WTC11 (cell line): ENCODE measurements at regions not wholly inside any gene's neighbourhood (a gene's known extent, or its start where the extent isn't known, plus 50 kb on each side); places are given as distances from the start of the nearest gene placed in this dataset.

Experiments
- ATAC-seq: fragments of 200-7000 bp; cut with Tn5 transposase; 2 replicates; pipeline ENCODE4 v1.10.0; 2021; ENCODE audit warnings: mild to moderate bottlenecking, moderate library complexity
- CTCF ChIA-PET: fragments of 300-600 bp; sonication (Branson Sonifier 250); formaldehyde crosslinking; loops from one replicate; lab custom pipeline; 2021; ENCODE audit warnings: antibody characterized with exemption; lab: Charles Lee
- POLR2A ChIA-PET: fragments of 350-600 bp; sonication (Branson Sonifier 250); formaldehyde crosslinking; loops from one replicate; lab custom pipeline; 2021; ENCODE audit warnings: antibody characterized with exemption; lab: Charles Lee
- DNase-seq: peaks from one replicate; pipeline ENCODE4 v3.0.0; 2021; ENCODE audit warnings: low spot score
- H3K27ac Mint-ChIP-seq: 2 replicates; pipeline ENCODE4 v1.8.0; 2021; ENCODE audit warnings: mixed read lengths
- H3K27me3 Mint-ChIP-seq: 2 replicates; pipeline ENCODE4 v1.8.0; 2021; ENCODE audit warnings: low read depth, mild to moderate bottlenecking, moderate library complexity, mixed read lengths
- H3K36me3 Mint-ChIP-seq: 2 replicates; pipeline ENCODE4 v1.8.0; 2021; ENCODE audit warnings: mixed read lengths
- H3K4me1 Mint-ChIP-seq: 2 replicates; pipeline ENCODE4 v1.8.0; 2022; ENCODE audit warnings: mixed read lengths
- H3K4me3 Mint-ChIP-seq: 2 replicates; pipeline ENCODE4 v1.8.0; 2021; ENCODE audit warnings: mild to moderate bottlenecking, moderate library complexity, mixed read lengths
- H3K9me3 Mint-ChIP-seq: 2 replicates; pipeline ENCODE4 v1.8.0; 2021; ENCODE audit warnings: mixed read lengths
- ARID4B ChIP-seq: sonication (generic); formaldehyde crosslinking; IDR thresholded peaks from 2 replicates; pipeline ENCODE4 v1.8.0; 2023; ENCODE audit warnings: missing genetic modification reagents, mild to moderate bottlenecking, borderline replicate concordance
- EMX1 ChIP-seq: fragments of 250-450 bp; sonication (Bioruptor Pico); IDR thresholded peaks from 2 replicates; pipeline ENCODE4 v1.8.0; 2021; ENCODE audit warnings: mild to moderate bottlenecking
- ESRRA ChIP-seq: sonication (generic); formaldehyde crosslinking; IDR thresholded peaks from 2 replicates; pipeline ENCODE4 v1.8.1; 2022; ENCODE audit warnings: mild to moderate bottlenecking, missing genetic modification reagents, borderline replicate concordance
- FOXJ3 ChIP-seq: sonication (generic); formaldehyde crosslinking; IDR thresholded peaks from 2 replicates; pipeline ENCODE4 v1.9.0; 2021; ENCODE audit warnings: missing genetic modification reagents, mild to moderate bottlenecking, borderline replicate concordance
- FOXP4 ChIP-seq: sonication (generic); formaldehyde crosslinking; IDR thresholded peaks from 2 replicates; pipeline ENCODE4 v1.8.0; 2022; ENCODE audit warnings: mild to moderate bottlenecking, missing genetic modification reagents
- JUN ChIP-seq: sonication (generic); formaldehyde crosslinking; IDR thresholded peaks from 2 replicates; pipeline ENCODE4 v1.8.0; 2023; ENCODE audit warnings: mild to moderate bottlenecking, missing genetic modification reagents
- MLX ChIP-seq: sonication (generic); formaldehyde crosslinking; IDR thresholded peaks from 2 replicates; pipeline ENCODE4 v1.8.1; 2023; ENCODE audit warnings: mild to moderate bottlenecking, missing genetic modification reagents, moderate library complexity
- MYBL2 ChIP-seq: sonication (generic); formaldehyde crosslinking; IDR thresholded peaks from 2 replicates; pipeline ENCODE4 v1.8.1; 2023; ENCODE audit warnings: mild to moderate bottlenecking, moderate library complexity, missing genetic modification reagents
- OVOL2 ChIP-seq: fragments of 250-450 bp; sonication (Bioruptor Pico); IDR thresholded peaks from 2 replicates; pipeline ENCODE4 v1.9.0; 2021; ENCODE audit warnings: mild to moderate bottlenecking, borderline replicate concordance
- PREB ChIP-seq: sonication (generic); formaldehyde crosslinking; IDR thresholded peaks from 2 replicates; pipeline ENCODE4 v1.8.1; 2022; ENCODE audit warnings: mild to moderate bottlenecking, missing genetic modification reagents, moderate library complexity, borderline replicate concordance
- RORB ChIP-seq: fragments of 250-450 bp; sonication (Bioruptor Pico); IDR thresholded peaks from 2 replicates; pipeline ENCODE4 v1.9.0; 2021; ENCODE audit warnings: mild to moderate bottlenecking
- SMAD3 ChIP-seq: sonication (generic); formaldehyde crosslinking; IDR thresholded peaks from 2 replicates; pipeline ENCODE4 v1.8.0; 2022; ENCODE audit warnings: missing genetic modification reagents, mild to moderate bottlenecking, borderline replicate concordance
- SOX15 ChIP-seq: fragments of 250-450 bp; sonication (Bioruptor Pico); IDR thresholded peaks from 2 replicates; pipeline ENCODE4 v1.9.0; 2021; ENCODE audit warnings: mild to moderate bottlenecking
- STAT6 ChIP-seq: sonication (generic); formaldehyde crosslinking; conservative IDR thresholded peaks from 2 replicates; pipeline ENCODE4 v1.8.1; 2023; ENCODE audit warnings: mild to moderate bottlenecking, low read depth, missing genetic modification reagents, moderate library complexity
- ZNF121 ChIP-seq: sonication (generic); formaldehyde crosslinking; IDR thresholded peaks from 2 replicates; pipeline ENCODE4 v1.8.0; 2023; ENCODE audit warnings: missing genetic modification reagents
- ZNF232 ChIP-seq: sonication (generic); formaldehyde crosslinking; IDR thresholded peaks from 2 replicates; pipeline ENCODE4 v1.8.0; 2022; ENCODE audit warnings: mild to moderate bottlenecking, missing genetic modification reagents
- ZNF317 ChIP-seq: sonication (generic); formaldehyde crosslinking; IDR thresholded peaks from 2 replicates; pipeline ENCODE4 v1.8.1; 2023; ENCODE audit warnings: low read depth, mild to moderate bottlenecking, moderate library complexity, missing genetic modification reagents, borderline replicate concordance
- ZNF396 ChIP-seq: fragments of 250-450 bp; sonication (Bioruptor Pico); IDR thresholded peaks from 2 replicates; pipeline ENCODE4 v1.8.0; 2021; ENCODE audit warnings: mild to moderate bottlenecking, moderate library complexity, borderline replicate concordance
- ZNF423 ChIP-seq: fragments of 250-450 bp; sonication (Bioruptor Pico); IDR thresholded peaks from 2 replicates; pipeline ENCODE4 v2.1.2; 2022; ENCODE audit warnings: mild to moderate bottlenecking, moderate library complexity
- ZNF512 ChIP-seq: sonication (generic); formaldehyde crosslinking; IDR thresholded peaks from 2 replicates; pipeline ENCODE4 v1.8.1; 2022; ENCODE audit warnings: missing genetic modification reagents, borderline replicate concordance

- no peak for TF ChIP-seq MYBL2 (CRISPR knock-in tag)
- TF ChIP-seq JUN (CRISPR knock-in tag), result no peak
- TF ChIP-seq RORB, result no peak
- TF ChIP-seq ZNF317 (CRISPR knock-in tag), result no peak
- no peak for TF ChIP-seq STAT6 (CRISPR knock-in tag)
- no peak for TF ChIP-seq MLX
- TF ChIP-seq SOX15, result no peak
- no peak for TF ChIP-seq ZNF121 (CRISPR knock-in tag)
- TF ChIP-seq ZNF423 (CRISPR knock-in tag), result no peak
- TF ChIP-seq FOXJ3 (CRISPR knock-in tag), result no peak
- no peak for TF ChIP-seq PREB
- Mint-ChIP-seq H3K36me3 (no peaks in the 10 kb centered on the region), H3K9me3 (peaks cover 5% of the 10 kb centered on the region; the same call in 1 of the 2 replicates), H3K4me1 (no peaks in the 10 kb centered on the region; the same call in 1 of the 2 replicates), H3K27me3 (peaks cover 4% of the 10 kb centered on the region), H3K27ac (no peak overlapping the region), H3K4me3 (no peak overlapping the region)
- DNase-seq (peak; percentile 5), ATAC-seq (no peak)
- POLR2A ChIA-PET, result no interaction called here
- CTCF ChIA-PET, result no interaction called here
Measured at GRCh38 chr10:71082960-71083715, 129.2 kb upstream of the UNC5B start.

- ChIA-PET POLR2A (no interaction called here), CTCF (no interaction called here)
- H3K27ac Mint-ChIP-seq, result no peak overlapping the region
- no peaks in the 10 kb centered on the region for H3K36me3 Mint-ChIP-seq
- H3K4me1 Mint-ChIP-seq, result no peaks in the 10 kb centered on the region; the same call in 1 of the 2 replicates
- no peak overlapping the region for H3K4me3 Mint-ChIP-seq
- ATAC-seq (no peak), DNase-seq (no peak)
- H3K27me3 Mint-ChIP-seq, result peaks cover 2% of the 10 kb centered on the region
- peaks cover 4% of the 10 kb centered on the region; the same call in 1 of the 2 replicates for H3K9me3 Mint-ChIP-seq
- TF ChIP-seq ZNF232 (CRISPR knock-in tag), result no peak
- no peak for TF ChIP-seq ESRRA (CRISPR knock-in tag)
- TF ChIP-seq ARID4B, result no peak
- no peak for TF ChIP-seq SMAD3 (CRISPR knock-in tag)
- TF ChIP-seq ZNF512 (CRISPR knock-in tag), result no peak
- TF ChIP-seq EMX1 (CRISPR knock-in tag), result no peak
- TF ChIP-seq OVOL2 (CRISPR knock-in tag), result no peak
- no peak for TF ChIP-seq ZNF396 (CRISPR knock-in tag)
- no peak for TF ChIP-seq FOXP4 (CRISPR knock-in tag)
Measured at GRCh38 chr10:71083716-71083975, 128.7 kb upstream of the UNC5B start.
